ENCODE measurements at regions not wholly inside any gene's neighbourhood (a gene's known extent, or its start where the extent isn't known, plus 50 kb on each side); places are given as distances from the start of the nearest gene placed in this dataset.

DNA sequence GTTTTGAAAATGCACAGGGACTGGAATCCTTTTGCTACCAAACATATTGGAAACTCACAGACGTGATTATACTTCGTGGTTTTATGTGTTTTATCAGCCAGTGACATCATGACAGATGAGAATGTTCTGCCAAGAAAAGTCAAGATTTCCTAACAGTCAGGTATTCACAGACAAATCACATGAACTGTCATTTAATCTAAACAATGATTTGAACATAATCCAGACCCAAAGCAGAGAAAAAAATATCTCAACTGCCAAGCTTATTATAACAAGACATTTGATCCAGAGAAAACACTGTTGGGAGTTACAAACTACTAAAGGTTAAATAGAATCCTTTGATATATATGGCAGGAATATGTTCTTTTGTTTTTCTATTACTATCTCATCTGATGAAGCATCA lies 635.9 kb upstream of the FRG1 start:
- DNase-seq: no peak

DNA sequence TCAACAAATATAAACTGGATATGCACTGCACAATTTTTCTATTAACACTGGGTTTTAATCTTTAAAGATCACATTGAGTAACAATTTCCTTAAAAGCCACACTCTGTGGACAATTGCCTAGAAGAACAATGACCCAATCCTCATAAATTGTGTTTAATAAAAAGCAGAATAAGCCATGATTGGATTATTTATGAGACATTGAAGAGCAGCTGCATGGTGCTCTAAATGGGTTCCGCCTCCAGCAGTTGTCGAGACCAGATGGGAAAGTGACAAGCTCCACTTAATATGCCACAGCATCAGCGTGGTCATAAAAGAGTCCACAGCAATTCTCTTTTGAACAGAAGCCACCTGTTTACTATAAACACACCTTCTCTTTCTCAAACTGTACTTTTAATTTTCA lies 635.2 kb upstream of the FRG1 start:
- DNase-seq: no peak

DNA sequence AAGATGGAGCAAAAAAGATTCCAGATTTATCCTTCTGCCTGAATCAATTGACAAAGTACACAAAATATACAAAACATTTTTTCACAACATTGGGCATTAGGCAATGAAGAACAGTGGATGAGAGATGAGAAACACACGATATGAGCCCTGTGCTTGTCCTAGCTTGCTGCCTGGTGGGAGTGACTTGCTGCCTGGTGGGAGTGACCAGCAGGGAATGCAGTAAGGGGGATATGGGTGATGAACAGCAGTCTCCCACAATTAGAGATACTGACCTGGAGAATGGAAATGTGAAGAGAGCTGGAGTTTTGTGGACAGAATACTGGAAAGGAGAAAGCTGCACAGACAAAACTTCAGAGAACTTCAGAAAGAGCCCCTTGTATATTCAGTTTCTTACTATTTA lies 629.4 kb upstream of the FRG1 start:
- DNase-seq: no peak

DNA sequence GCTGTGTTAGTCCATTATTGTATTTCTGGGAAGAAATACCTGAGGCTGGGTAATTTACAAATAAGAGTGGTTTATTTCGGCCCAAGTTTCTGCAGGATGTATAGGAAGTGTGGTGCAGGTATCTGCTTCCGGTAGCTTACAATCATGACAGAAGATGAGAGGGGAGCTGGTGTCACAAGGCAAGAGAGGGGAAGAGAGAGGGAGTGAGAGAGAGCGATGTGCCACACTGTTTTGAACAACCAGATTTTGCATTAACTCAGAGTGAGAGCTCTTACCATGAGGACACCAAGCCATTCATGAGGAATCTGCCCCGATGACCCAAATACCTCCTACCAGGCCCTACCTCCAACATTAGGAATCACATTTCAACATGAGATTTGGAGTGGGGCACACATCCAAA lies 627.6 kb upstream of the FRG1 start:
- DNase-seq: no peak

DNA sequence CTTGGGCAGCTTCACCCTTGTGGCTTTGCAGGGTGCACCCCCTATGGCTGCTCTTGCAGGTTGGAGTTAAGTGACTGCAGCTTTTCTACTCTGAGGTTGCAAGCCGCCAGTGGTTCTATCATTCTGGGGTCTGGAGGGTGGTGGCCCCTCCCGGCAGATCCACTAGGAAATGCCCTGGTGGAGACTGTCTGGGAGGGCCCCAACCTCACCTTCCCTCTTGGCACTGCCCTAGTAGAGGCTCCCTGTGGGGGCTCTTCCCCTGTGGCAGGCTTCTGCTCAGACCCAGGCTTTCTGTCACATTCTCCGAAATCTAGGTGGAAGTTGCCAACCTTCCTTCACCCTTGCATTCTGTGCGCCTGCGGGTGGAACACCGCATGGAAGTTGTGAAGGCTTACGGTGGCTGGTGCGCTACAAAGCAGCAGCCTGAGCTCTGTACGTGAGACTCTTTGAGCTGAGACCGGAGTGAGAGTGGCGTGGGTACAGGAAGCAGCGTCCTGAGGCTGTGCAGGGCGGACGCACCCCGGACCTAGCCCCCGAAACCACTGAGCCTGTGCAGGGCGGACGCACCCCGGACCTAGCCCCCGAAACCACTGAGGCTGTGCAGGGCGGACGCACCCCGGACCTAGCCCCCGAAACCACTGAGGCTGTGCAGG lies 626.7 kb upstream of the FRG1 start:
- DNase-seq: no peak

DNA sequence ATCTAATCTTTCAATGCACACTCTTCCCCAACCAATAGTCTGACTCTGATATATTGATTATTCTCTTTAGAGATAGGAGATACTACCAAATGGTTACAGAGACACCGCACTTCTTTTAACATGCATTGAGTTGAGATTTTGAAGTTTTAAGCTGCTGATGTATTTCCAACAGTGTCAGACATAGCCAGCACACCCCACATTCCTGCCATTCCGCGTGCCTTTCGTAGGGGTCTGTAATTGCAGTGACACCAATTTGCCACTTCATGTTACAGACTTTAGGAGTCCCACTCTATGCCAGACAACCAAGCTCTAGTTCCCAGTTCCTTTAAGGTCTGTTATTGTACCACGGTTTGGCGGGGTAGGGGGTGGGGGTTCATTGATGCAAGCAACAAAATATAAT lies 618.2 kb upstream of the FRG1 start:
- no peak for DNase-seq

DNA sequence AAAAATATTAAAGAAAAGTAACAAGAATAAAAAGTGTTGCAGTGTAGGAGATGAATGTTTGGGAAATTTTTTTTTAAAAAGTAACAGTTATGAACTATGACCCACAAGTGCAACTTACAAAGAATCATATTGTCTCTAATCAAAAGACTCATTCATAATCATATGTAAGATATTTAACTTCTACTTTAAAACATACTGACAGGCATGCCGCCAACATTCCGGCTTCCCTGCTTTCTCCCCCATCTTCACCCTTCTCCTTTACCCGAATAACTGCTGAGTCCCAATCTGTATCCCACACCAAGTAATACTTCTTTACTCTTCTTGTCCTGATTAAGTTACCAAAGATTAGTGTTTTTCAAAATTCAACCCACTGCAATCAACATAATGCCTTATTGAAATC lies 598.8 kb upstream of the FRG1 start:
- no peak for DNase-seq

DNA sequence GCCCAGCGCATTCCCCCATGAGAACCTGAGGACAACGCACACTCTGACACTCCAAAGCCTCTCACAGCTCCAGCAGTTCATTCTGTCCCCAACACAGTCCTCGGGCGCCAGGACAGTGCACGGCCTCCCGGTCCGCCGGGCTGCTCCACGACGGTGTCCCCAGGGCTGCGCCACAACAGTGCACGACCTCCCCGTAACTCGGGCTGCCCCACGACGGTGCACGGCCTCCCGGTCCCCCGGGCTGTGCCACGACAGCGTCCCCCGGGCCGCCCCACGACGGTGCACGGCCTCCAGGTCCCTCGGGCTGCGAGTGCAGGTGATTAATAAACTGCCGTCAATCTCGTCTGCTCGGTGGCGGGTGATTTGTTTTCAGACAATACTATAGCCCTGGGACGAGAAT lies 585.1 kb upstream of the FRG1 start:
- no peak for DNase-seq

DNA sequence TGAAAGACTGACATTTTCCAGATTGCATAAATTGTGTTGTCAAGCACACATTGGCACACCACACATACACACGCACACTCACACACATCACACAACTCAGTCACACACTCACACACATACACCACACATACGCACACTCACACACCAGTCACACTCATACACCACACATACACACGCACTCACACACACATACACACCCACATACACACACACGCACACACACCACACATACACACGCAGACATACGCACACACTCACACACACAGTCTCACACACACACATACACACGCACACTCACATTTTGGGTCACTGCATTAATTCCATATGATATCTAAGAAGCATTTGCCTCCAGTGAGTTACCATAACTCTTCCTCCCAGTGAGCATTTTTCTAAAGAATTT lies 578.3 kb upstream of the FRG1 start:
- no peak for DNase-seq

DNA sequence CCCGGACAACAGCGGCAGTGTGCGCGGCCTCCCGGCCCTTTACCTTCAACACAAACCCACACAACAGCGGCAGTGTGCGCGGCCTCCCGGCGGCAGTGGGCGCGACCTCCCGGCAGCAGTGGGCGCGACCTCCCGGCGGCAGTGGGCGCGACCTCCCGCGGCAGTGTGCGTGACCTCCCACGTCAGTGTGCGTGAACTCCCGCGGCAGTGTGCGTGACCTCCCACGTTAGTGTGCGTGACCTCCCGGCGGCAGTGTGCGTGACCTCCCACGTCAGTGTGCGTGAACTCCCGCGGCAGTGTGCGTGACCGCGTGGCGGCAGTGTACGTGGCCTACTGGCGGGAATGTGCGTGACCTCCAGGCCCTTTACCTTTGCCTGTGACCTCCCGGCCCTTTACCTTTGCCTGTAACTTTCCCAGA lies 576.6 kb upstream of the FRG1 start:
- DNase-seq: no peak

DNA sequence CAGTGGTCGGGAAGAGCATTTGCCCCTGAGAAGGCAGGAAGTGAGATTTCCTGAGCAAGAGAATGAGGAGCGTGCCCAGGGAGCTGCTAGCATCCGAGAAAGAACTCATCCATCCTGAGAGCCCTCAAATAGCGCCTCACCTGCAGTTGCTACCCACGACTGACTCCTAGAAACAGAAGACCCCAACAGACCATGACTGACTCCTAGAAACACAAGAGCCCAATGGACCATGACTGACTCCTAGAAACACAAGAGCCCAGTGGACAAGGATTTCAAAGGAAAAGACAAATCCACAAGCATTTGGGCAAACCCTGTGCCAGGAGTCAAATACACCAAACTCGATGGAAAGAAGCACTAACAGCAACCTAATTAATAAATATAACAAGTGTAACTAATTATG lies 575.2 kb upstream of the FRG1 start:
- DNase-seq: no peak

DNA sequence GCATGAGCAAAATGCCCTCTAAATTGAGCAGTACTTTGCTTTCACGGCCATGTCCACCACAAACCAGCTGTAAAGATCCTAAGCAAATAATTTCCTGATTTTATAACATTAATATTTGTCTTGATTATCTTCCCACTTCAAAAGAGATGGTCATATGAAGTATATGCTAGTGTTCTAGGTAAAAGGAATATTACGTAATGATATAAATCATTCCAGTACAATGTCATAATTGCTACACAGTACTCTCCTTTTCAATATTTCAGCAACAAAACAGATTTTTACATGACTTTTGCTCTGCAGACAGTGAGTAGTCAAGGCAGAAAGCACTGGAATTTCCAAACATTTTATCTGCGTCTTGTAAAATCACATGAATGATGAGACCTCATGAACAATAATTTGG lies 572.8 kb upstream of the FRG1 start:
- DNase-seq: no peak

DNA sequence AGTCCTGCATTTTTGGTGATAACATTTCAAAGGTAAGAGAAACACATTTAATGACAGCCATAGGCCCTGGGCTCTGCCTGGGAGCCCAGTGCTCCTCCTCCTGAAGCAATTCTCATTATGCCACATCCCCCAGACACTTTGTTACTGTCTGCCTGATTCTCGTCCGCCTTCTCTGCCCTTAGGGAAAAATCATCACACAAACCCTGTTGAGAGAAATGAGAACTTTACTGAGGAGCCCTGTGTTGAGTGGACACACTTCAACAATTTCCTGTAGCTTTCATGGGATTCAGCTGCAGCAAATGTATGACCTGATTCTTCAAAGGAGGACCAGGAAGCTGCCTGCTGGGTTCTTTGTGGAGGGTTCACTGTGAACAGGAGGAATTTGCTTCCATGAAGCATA lies 566.5 kb upstream of the FRG1 start:
- DNase-seq: no peak

DNA sequence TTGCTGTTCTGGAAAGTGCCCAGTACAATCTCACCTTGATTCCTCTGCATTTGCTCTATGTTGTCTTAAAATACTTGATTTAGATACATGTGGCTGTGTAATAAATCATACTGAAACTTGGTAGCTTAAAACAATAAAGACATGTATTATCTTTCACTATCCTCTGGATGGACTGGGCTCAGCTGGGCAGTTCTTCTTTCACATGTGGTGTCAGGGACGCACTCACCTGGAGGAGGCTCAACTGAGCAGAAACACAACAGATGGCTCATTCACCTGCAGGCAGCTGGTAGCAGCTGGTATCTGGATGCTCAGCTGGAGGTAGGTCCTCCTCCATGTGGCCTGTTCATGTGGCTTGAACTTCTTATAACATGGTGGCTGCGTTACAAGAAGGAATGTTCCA lies 563.8 kb upstream of the FRG1 start:
- DNase-seq: no peak

DNA sequence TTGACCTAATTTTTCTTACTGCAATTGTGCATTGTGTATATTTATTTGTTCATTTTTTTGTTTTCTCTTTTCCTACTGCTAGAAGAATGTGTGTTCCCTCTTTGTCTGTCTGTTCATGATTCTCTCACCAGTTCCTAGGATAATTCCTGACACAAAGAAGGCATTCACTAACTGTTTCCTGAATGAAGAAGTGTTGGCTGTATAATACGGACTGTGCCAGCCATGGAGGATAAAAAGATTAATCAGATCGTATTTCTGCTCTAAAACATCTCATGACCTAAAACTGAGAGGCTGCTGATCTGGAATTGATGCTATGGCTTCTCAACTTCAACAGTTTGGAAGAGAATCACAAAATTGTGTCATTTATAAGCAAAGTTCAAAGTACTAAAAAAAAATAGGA lies 563.1 kb upstream of the FRG1 start:
- no peak for DNase-seq

DNA sequence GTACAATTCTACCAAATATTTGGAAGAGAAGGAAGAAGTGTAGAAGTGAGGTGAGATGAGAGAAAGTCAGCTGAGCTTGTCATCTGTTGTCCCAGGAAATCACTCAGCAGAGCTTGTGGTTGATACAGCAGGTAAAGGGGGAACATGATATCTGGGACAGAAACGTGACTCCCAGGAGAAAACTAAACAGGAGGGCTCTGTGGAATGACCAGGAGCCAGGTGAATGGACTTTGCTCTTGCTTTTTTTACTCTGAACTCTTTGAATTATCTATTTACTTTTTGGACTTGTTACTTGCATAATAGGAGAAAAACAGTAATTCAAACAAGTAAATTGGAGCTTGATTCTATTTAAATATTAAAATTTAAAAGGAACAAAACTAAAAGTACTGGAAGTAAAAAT lies 555.6 kb upstream of the FRG1 start:
- DNase-seq: no peak

DNA sequence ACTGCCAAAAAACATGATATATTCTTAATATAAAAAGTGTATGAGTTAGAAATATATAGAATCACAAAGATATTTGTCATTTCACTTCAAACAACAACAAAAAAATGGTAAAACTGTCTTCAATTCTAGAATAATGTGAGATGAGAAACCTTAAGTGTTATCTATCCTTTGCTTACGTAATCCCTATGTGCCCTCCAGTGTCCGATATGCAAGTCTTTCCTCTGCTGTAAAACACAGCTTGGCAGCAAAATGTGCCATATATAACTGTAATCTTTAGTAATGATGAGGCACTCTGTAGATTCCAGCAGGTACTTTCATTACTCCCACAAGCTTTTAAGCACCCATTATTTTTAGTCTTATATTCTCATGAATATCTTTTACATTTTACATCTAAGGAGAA lies 555.1 kb upstream of the FRG1 start:
- DNase-seq: no peak

DNA sequence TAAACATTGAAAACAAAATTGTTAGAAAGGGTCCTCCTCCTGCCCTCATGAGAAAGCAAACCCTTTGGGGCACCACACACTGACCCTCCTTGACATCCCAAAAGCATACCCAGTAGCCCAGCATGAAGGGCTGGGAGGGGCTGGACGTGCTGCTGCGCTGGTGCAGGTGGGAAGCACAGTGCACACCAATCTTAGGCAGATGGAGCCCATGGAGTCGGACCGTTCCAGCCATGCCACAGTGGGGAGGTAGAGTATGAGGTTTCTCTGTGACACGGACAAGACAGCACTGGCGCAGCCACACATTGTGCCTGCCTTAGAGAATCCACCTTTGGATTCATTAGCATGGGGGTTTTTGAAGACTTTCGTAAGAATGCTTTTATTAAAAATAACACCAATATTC lies 544.2 kb upstream of the FRG1 start:
- no peak for DNase-seq

DNA sequence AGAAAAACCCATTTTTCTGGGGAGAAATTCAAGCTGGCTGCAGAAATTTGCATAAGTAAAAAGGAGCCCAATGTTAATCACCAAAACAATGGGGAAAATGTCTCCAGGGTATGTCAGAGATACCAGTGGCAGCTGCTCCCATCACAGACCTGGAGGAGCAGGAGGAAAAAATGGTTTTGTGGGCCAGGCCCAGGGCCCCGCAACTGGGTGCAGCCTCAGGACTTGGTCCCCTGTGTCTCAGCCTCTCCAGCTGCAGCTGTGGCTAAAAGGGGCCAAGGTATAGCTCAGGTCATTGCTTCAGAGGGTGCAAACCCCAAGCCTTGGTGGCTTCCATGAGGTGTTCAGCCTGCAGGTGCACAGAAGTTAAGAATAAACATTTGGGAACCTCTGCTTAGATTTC lies 536.4 kb upstream of the FRG1 start:
- no peak for DNase-seq

DNA sequence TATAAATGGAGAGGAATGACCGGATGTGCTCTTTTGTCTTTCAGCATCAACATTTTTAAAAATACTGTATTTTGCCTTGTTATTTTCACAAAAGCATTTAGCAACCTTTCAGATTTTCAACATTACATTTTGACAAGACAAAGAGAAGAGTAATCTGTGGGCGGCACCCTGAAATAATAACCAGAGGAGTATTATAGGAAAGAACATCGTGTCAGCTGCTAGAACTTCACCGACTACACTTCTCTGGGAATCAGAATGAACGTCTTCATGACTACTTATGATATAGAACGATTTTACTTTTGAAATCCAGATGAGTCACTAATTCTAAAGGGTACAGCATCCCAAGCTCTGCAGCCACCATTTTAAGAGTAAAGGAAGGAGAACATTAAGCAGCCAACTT lies 531.5 kb upstream of the FRG1 start:
- no peak for DNase-seq

DNA sequence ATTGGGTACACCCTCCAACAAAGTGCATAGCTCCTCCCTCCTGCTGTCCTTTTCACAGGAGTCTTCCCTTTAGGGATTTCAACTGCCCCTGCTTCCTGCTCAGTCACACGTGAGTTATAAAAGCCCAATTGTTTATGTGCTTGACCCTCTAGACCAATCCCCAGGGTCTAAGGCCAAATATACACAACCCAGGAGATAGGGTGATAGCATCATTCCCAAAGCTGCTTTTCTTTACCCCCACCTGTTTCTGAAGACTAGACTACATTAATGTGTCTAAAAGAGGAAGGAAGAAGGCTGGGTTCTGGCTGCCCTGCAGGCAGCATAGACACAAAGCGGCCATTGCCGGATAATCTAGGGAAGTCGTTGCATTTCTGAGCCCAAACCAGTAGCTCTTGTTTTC lies 526.7 kb upstream of the FRG1 start:
- DNase-seq: no peak

DNA sequence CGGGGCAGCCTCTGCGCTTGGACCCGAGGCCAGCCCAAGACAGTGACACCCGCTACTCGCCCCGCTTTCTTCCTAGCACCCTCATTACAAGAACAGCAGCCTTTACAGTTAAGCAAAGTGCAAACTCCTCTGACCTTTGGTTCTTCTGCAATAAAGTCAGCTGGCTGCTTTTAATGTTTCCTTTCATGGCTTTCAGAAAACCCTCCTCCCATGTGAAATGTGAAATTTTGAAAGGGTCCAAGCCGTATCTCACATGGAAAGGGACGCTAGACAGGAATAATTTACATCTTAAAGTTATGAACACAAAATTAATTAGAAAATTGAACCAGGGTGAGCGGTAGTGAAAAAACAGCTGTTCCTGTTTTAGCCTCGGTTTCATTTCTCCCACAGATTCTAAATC lies 520.1 kb upstream of the FRG1 start:
- DNase-seq: no peak

DNA sequence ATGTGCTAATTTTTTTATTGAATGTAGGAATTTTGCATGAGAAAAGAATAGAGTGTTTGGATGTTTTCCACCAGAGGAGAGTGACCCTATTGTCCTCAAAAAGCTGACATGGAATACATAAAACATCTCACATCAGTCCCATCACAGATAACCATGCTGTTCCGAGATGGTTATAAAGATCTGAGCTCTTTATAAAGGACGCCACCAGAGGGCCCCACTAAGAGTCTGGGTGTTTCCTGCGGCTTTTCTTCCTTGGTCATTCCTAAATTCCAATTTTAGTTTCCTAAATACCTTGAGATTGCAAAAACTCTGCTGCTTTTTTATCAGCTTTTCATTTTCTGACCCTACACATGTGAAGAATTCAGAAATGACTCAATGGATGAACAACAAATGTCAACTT lies 504.5 kb upstream of the FRG1 start:
- DNase-seq: no peak

DNA sequence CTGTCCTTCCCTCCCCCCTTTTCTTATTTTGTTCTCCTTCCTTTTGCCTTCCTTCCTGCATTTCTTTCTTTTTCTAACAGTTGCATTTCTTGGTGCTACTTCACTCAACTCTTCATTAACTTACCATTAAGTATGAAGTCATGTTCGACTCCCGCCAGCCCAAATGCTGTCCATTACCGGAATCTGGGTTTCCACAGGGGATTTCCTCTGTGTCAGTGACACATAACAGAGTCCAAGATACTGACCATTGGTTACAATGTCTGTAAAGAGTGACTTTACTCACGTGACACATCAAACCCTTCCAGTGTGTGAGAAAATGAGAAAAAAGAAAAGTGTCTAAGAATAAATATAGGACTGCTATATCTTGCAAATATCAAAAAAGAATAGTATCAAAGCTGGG lies 500.0 kb upstream of the FRG1 start:
- no peak for DNase-seq

DNA sequence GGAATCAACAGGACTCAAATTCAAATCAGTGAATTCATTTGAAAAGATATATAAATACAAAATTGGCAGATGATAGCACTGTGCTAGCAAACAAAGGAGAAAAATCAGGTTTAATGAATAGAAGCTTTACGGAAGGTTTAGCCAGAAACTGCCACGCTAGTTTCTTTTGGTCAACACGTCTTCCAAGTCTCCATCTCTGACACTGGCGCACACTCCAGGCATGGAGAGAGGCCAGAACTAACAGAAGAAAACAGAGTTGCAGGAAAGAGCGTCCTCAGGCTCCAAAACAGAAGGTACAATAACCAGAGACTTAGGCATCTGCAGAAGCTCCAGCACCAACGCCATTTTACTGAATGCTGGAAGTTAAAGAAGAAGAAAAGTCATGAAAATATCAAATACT lies 497.3 kb upstream of the FRG1 start:
- DNase-seq: no peak

DNA sequence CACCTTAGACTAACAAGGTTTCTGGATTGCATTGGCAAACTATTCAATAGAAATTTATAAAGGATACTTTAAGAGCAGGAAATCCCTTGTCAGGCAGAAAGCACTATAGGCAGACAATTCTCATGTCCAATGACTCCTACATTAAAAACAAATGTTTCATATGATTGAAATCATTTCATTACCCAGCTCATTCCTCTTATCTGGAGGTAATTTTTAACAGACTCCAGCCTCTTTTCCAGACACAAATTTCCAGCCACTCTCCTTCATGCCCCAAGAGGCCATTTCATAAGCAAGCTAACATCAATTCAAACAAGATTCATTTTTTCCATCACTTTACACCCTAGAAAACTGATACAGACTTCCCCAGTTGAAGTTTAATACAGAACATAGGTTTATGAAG lies 495.1 kb upstream of the FRG1 start:
- DNase-seq: no peak
